HG03025 (cell line): ENCODE measurements at regions not wholly inside any gene's neighbourhood (a gene's known extent, or its start where the extent isn't known, plus 50 kb on each side); places are given as distances from the start of the nearest gene placed in this dataset.

Source experiments
- ATAC-seq: cut with Tn5 transposase; IDR thresholded peaks from one replicate; pipeline ENCODE4 v1.9.1; 2021; ENCODE audit warnings: mild to moderate bottlenecking, moderate library complexity; ENCODE audit not compliant: unreplicated experiment, low FRiP score

DNA sequence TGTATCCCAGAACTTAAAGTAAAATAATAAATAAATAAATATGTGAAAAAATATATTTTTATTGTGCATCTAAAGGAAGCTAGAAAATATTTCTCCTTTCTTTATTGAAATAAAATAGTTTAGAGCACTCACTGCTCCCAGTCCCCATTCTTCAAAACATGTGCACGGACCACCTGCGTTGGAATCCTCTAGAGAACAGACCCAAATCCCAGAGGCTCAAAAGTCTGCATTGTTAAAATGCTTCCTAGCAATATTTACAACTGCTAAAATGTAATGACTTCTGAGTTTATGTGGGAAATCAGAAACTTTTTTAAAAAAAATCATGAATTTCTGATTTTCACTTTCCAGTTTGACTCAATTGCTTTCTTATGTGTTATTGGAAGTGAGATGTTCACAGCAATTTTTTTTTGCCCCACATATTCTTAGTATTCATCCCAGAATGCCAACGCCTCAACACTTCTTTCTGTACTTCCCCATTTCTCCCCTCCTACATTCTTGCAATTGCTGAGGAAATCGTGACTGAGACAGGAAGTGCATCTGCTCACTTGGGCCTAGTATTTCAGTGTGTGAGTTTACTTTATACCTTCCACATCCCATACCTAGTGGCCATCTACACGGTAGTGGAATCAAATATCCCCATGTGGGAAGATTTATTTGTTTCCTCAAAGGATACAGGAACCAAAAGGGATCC, 116.0 kb upstream of the FLRT2 start:
- no peak for ATAC-seq

DNA sequence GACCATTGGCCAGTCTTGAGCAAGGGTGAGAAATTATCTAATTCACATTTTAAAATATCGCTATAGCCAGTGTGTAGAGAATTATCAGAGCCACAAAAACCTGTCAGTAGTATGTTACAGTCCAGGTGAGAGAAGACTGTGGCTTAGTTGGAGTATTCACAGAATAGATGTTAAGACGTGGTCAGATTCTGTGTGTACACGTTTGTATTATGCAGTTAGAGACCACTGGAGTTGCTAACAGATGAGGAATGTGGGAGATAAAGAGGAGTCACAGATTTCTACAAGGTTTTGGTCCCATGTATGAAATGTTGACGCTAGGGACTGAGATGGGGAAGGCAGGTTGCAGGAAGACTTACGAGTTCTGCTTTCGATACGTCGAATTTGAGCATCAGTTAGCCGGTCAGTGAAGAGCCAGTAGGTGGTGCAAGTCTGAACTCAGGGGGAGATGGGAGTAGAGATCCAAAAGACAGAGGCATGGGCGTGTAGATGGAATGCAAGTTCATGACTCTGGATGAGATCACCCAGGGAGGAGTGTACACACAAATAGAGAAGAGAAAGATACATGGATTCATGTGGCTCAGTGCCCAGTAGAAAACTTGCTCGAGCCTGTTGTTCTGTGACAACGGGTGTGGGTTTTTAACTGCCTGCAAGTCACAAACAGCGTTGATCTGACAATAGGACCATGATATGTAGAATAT, 114.8 kb upstream of the FLRT2 start:
- ATAC-seq = no peak

DNA sequence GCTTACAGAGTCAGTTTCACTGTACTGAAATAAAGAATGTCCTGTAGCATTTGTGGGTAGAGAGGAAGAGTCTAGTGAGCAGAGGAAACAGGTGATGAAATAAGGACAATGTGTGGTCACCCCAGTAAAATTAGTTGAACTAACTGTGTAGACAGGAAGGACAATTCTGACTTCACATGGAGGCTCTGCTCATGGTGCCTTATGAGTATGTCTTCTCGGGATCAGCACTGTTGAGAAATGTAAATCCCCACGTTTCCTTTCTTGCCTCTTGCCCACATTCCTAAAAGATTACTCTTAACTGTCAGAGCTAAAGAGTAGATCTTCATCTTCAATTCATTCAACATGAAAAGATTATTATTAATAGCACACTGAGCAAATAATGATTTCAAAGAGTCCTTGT, 113.2 kb upstream of the FLRT2 start:
- ATAC-seq = no peak

DNA sequence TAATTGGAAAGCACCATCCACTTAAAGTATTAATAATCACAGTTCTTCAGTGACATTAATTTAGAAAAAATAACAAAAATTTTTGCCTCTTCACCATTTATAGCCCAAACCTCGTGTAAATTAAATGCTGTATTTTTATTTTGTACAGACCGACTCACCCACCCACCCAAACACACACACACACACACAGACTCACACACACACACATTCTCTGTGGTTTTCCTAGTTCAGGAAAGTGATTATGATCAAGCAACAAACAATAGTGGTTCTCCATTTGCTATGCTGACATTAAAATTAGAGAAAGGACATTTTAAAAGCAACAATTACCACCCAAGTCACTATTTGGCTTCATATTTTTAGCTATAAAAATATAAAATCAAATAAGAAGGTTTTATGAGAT, 112.5 kb upstream of the FLRT2 start:
- ATAC-seq = no peak

DNA sequence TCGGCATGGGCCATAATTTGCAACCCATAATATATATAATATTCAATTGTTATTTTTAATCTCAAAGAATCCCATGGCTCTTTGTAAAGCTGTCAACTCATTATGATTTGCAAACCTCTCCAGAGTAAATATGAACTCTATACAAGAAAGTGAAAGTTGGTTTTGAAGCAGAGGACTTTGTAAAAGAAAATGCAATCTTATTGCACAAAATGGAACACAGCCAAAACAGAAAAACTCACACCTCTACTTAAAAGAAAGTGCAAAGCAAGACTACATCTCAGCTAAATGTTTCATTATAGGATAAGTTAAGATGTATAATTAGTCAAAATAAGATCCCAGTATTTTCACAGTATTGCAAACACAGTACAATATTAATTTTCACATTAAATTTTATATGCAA, 111.2 kb upstream of the FLRT2 start:
- no peak for ATAC-seq

DNA sequence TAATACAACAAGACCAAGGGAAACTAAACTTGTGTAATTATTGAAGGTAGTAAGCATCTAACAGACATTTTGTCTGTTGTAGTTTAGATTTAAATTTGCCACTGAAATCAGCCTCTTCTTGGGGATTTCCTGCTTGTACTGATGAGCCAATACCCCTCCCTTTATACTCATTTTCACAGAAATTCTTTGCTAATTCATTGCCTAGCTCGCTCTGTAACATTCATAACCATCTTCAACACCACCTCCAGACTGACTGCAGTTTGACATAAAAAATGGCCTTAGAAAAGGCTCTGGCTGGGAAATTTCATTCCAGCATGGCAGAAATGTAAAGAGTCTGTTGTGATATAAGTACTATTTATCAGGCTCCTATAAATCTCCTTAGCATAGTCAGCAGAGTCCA, 109.7 kb upstream of the FLRT2 start:
- ATAC-seq = no peak

DNA sequence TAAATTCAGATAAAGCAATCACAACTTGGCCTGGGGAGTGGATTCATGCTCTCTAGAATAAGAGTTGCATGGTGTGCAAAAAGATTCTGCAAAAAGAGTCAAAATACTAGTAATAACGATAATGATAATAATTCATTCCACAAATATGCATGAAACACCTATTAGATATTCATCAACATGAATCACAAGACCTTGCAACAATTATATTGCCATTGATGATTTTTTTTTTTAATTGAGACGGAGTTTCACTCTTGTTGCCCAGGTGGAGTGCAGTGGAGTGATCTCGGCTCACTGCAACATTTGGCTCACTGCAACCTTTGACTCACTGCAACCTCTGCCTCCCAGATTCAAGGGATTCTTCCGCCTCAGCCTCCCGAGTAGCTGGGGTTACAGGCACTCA, 109.2 kb upstream of the FLRT2 start:
- no peak for ATAC-seq

DNA sequence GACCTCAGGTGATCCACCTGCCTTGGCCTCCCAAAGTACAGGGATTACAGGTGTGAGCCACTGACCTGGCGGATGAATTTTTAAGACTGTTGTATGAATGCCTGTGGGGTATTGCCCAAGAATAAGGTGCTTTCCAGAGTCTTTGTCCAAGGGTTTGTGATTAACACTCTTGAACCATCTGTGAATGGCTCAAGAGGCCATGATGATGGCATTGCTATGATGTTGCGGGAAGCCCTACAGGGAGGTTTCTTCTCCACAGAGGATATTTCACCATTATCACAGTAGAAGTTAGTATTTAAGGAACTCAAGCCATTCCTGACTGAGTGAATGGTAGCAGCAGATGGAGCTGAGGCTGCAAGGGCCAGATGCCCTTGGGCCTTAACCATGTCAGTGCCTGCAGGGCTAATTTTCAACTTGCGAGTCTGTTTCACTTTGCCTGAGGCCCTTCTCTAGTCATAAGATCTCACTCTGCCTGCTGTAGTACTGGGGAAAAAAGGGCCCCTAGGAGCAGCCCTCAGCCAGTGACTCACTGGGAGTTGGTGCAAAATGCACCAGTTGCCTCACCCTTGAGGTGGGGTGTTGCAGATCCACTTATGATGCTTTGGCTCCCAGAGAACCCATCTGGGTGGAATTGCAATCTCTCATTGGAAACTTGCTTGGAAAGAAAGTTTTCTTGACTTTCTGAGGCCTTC, 108.6 kb upstream of the FLRT2 start:
- ATAC-seq = no peak

DNA sequence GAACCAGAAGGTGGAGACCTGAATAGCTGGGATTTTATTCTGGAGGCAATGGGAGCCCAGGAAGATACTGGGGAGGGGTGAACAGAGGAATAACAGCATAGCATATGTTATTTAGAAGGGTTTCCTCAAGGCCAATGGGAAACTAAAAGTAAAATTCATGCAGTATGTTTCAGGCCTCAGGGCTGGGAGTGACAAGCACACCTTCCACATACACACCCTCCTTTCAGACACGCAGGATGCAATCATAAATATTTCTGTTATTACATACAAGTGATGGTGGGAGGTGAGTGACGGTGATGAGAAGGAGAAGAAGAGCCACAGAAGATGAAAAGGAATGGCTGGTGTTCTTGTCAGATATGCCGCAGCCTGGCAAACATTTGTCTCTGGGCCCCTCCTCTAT, 106.1 kb upstream of the FLRT2 start:
- ATAC-seq = no peak

DNA sequence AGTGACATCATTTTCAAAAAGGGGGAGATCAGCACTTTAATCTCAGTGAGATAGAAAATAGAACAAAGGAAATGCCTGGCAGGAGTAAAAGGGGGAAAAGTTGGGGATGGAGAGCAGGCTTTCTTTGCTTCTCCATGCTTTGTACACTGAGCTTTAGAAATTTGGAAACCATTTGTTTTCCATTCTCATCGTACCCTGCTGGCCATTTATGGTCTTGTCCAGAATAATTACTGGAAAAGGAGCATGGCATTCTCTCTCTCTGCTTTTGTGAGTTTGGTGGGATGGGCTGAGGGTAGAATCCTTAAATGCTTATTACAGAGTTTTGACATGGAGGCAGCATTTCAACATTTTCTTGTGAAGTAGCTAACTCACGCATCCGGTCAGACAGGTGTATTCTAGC, 104.4 kb upstream of the FLRT2 start:
- no peak for ATAC-seq

DNA sequence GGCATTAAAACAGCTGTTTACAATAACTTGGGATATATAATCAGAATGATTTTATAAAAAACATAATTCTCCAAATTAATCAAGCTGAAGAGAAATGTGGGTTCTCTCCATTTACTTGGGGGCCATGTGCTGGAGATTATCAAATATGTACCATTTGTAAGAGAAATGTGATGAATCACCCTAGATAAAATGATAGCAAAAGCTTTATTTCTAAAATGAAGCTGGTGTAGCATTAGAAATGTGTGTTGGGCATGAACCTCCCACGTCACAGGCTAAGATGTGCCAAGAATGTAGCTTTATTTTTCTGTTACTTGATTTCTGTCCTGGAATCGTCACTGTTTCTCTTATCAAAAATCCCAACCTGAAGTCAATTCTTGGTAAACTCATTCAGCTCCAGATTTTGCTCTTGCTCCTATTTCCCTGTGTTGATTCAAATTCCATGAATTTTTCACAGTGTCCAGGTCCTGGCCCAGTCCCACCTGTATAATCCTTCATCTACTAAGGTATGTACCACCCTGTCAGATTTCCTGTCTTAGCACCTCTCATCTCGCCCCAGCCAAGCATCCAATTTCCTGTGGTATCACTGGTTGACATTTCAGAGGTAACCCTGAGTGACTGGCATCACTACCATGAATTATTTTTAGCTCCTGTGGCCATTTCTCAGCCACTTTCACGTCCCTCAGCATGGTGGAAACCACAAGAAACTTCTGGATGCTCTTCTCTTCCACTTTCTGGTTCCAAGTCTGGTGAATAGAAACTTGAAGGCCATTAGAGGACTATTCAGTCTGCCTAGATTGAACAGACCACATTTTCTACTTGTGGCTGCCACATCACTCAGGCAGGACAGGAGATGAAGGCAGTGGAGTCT, 103.6 kb upstream of the FLRT2 start:
- ATAC-seq = no peak

DNA sequence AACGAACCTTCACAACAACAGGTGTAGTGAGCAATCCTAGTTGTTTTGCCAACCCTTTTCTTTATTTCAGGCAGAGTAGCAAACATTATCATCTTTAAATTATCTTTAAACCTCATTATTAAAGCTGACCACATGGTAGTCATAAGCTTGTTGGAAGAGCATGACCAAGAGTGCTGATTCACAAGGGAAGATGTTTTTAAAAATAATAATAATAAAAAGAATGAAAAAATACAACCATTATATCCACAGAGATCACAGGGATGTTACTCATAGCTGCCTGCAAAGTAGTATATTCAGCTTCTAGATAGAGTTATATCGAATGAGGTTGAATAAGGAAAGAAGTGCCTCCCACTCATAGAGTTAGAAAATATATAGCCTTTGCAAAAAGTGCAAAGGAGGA, 101.0 kb upstream of the FLRT2 start:
- ATAC-seq = no peak

DNA sequence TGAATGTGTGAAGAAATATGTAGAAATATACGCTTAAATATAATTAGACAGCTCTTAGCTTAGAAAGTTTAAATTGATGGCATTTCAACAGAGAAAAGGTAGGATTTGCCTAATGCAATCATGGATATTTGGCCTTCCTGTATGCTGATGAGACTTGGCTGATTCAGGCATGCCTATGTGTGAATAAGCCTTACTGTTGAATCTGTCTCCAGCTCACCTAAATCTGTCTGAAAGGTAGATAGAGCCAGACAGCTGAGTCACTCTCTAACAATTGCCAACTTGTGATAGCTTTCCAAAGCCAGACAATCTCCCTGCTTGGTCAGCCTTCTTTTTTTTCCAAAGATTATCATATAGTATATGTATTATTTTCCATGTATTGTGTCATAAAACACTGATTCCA, 92.8 kb upstream of the FLRT2 start:
- ATAC-seq = no peak

DNA sequence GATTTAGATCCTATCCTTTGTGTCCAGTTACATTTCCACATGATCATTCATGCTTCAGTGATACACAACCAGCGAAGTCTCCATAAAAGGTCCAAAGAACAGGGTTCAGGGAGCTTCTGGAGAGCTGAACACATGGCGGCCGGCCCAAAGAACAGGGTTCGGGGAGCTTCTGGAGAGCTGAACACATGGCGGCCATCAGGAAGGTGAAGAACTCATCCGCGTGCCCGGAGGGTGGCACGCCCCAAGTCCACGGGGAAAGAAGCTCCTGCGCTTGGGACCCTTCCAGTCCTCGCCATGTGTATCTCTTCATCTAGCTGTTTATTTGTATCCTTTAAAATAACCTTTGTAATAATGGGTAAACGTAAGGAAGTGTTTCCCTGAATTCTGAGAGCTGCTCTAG, 91.9 kb upstream of the FLRT2 start:
- ATAC-seq = no peak

DNA sequence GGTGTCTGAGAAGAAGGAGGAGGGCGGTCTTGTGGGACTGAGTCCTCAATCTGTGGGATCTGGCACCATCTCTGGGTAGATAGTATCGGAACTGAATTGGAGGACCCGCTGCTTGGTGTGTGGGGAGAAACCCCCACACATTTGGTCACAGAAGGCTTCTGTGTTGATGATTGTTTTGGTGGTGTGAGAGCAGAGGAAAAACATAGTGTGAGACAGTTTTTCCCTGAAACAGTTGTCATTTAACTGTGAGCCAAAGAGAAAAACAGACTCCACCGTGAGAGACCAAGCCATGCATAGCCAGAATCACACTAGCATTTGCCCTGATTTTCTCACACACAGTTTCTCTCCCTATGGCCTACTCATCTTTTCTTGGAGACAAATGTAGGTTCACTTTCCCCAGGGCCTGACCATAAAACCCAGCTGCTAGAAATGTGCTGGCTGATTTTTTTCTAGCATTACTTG, 91.4 kb upstream of the FLRT2 start:
- no peak for ATAC-seq

DNA sequence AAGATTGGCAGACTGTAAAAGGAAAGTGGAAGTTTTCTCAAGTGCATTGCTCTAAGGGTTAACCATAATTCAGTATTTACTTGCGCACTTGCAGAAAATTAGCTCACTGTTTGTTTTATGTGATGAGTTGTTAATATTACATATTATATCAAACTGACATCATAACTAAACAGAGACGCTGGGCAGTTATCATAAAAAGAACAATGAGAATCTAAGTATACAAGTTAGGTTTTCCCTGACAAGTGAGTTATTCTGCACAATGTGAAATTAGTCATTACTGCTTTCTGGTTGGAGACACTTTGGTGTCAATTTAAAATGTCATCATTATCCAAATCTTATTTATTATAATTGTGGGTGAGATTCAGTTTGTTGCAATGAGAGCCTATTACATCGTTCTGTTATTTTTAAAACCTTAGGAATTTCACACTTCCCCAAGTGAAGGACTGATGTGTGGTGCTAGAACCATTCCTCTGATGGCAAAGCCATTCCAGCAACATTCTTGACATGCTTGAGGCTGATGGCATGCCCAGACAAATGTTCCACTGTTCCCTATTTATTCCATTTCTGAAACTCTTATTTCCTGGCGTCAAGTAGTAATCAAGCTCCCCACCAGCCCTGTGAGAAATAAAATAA, 90.1 kb upstream of the FLRT2 start:
- ATAC-seq = no peak

DNA sequence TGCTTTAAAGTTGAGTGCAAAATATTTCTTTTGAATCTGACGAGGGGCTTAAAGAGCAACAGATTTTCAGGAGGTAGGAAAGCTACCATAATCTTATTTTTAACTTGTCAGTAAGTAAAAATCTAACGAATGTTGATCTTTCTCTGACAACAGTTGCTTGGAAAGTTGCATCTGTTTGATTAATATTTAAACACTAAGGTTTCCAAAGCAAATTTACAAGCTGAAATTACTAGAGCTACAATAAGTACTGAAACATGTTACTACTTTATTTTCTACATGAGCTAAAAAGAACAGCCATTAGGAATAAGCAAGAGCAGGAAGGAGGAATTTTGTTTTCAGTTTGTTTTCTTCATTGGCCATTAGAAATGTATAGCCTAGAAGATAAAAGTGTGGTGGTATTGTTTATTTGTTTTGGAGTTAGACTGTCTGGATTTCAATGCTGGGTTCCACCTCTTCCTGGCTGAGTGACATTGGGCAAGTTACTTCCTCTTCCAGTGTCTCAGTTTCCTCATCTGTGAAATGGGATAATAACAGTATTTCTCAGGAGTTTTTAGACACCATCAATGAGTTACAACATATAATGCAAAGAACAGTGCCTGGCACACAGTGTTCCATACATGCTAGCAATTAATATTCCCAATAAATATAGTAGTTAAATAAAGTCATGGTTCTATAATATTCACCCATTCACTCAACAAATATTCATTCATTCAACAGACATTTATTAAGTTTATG, 87.9 kb upstream of the FLRT2 start:
- ATAC-seq = no peak

DNA sequence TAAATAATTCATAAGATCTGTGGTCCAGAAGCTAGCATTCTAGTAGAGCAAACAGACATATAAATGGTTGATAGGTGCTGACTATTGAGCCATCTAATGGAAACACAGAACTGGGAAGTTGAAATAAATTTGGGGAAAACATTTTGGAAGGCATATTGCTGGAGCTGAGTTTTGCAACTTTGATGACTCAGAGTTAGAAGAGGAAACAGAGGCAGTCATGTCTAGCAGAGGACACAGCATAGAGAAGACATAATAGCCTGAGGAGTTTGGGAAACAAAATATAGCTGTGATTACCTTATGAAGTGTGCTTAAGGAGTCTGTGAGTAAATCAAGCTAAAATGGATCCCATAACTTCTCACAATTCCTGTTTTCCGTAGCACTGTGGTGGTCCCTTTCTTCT, 86.9 kb upstream of the FLRT2 start:
- ATAC-seq = no peak

DNA sequence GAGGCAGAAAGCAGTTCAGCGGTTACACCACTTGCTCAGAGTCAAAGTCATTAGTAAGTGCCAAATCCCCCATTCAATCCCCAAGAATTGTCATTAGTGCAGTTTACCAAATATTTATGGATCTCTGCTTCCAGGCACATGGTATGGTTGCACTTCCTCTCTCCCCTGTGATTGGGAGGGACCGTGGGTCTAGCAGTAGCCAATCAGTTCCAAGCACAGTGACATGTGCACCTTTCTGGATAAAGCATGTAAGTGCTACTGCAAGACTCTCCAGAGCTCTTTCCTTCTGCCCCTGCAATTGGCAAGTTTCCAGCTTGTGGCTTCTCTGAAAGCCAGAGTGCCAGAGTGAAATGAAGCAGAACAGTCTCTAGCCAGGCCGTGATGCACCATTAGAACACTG, 85.3 kb upstream of the FLRT2 start:
- no peak for ATAC-seq
